ENCODE measurements at regions not wholly inside any gene's neighbourhood (a gene's known extent, or its start where the extent isn't known, plus 50 kb on each side); places are given as distances from the start of the nearest gene placed in this dataset.

DNA sequence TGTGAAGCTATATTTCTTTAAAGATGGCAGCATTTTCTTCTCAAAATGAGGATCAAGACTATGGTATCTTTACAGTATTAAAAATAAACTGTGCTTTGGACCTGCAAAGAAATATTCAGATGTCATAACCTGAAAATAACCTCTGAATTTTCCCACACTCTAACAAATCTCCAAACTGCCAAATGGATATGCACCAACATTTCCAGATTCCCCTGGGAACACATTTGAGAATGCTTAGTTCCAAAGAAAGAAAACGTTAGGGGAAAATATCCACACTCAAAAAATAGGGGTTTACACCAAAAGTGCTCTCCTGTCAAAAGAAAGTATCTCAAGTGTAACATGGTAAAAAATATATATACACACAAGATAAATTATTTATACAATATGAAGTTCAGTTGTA is 69.1 kb upstream of the ARHGAP29 start (continued):
- TF ChIP-seq, protein P1, sequence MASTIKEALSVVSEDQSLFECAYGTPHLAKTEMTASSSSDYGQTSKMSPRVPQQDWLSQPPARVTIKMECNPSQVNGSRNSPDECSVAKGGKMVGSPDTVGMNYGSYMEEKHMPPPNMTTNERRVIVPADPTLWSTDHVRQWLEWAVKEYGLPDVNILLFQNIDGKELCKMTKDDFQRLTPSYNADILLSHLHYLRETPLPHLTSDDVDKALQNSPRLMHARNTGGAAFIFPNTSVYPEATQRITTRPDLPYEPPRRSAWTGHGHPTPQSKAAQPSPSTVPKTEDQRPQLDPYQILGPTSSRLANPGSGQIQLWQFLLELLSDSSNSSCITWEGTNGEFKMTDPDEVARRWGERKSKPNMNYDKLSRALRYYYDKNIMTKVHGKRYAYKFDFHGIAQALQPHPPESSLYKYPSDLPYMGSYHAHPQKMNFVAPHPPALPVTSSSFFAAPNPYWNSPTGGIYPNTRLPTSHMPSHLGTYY (CRISPR knock-in tag; IDR thresholded peaks at IDR 0.05), result no peak

DNA sequence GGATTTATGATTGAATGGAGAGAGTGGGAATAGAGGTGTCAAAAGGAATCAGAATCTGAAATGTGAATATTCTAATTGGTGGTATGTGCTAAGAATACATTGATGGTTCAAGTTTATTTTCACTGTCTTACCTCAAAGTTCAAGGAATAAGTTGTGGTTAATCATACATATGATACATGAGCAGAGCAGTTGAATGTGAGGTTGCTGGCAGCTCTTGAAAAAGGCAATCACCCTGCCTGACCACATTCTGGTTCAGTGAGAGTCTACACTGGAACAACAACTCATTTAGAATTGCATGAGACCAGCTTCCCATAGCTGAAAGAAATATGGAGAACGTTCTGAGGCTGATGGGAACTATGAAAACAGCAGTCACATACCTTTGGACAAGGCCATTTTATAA is 68.3 kb upstream of the ARHGAP29 start:
- no peaks in the 10 kb centered on the region for H3K36me3 Mint-ChIP-seq
- ChIA-PET POLR2A (no interaction called here), CTCF (interaction anchor here (1.0 kb wide), 1 partner anchor 8 kb away, joined by 3 read pairs; no protein-coding TSS in a partner anchor)
- H3K27ac Mint-ChIP-seq, result no peak overlapping the region
- ATAC-seq (no peak), DNase-seq (ENCODE audit: low spot score) (no peak)
- H3K4me1 Mint-ChIP-seq, result 0 out of 2 replicates have a peak, but pooled peaks cover 2% of the 10 kb centered on the region
- H3K27me3 Mint-ChIP-seq (ENCODE audit: low read depth), result no peaks in the 10 kb centered on the region; the same call in none of the 2 replicates
- no peaks in the 10 kb centered on the region for H3K9me3 Mint-ChIP-seq
- TF ChIP-seq, protein P2, sequence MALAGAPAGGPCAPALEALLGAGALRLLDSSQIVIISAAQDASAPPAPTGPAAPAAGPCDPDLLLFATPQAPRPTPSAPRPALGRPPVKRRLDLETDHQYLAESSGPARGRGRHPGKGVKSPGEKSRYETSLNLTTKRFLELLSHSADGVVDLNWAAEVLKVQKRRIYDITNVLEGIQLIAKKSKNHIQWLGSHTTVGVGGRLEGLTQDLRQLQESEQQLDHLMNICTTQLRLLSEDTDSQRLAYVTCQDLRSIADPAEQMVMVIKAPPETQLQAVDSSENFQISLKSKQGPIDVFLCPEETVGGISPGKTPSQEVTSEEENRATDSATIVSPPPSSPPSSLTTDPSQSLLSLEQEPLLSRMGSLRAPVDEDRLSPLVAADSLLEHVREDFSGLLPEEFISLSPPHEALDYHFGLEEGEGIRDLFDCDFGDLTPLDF (CRISPR knock-in tag; IDR thresholded peaks at IDR 0.05), result no peak
- TF ChIP-seq ZNF138 (CRISPR knock-in tag; conservative IDR thresholded peaks at IDR 0.05) (no peak), ZBTB21 (CRISPR knock-in tag; IDR thresholded peaks at IDR 0.05; ENCODE audit: borderline replicate concordance) (no peak), ZNF121 (CRISPR knock-in tag; IDR thresholded peaks at IDR 0.05) (no peak), MYBL2 (CRISPR knock-in tag; IDR thresholded peaks at IDR 0.05) (no peak), ZNF396 (CRISPR knock-in tag; IDR thresholded peaks at IDR 0.05; ENCODE audit: borderline replicate concordance) (no peak), ZNF671 (CRISPR knock-in tag; IDR thresholded peaks at IDR 0.05) (no peak)
- TF ChIP-seq, protein P3, sequence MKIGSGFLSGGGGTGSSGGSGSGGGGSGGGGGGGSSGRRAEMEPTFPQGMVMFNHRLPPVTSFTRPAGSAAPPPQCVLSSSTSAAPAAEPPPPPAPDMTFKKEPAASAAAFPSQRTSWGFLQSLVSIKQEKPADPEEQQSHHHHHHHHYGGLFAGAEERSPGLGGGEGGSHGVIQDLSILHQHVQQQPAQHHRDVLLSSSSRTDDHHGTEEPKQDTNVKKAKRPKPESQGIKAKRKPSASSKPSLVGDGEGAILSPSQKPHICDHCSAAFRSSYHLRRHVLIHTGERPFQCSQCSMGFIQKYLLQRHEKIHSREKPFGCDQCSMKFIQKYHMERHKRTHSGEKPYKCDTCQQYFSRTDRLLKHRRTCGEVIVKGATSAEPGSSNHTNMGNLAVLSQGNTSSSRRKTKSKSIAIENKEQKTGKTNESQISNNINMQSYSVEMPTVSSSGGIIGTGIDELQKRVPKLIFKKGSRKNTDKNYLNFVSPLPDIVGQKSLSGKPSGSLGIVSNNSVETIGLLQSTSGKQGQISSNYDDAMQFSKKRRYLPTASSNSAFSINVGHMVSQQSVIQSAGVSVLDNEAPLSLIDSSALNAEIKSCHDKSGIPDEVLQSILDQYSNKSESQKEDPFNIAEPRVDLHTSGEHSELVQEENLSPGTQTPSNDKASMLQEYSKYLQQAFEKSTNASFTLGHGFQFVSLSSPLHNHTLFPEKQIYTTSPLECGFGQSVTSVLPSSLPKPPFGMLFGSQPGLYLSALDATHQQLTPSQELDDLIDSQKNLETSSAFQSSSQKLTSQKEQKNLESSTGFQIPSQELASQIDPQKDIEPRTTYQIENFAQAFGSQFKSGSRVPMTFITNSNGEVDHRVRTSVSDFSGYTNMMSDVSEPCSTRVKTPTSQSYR (CRISPR knock-in tag; IDR thresholded peaks at IDR 0.05), result no peak
- TF ChIP-seq, protein P4, sequence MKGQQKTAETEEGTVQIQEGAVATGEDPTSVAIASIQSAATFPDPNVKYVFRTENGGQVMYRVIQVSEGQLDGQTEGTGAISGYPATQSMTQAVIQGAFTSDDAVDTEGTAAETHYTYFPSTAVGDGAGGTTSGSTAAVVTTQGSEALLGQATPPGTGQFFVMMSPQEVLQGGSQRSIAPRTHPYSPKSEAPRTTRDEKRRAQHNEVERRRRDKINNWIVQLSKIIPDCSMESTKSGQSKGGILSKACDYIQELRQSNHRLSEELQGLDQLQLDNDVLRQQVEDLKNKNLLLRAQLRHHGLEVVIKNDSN (CRISPR knock-in tag; IDR thresholded peaks at IDR 0.05), result no peak
- TF ChIP-seq, protein P5, sequence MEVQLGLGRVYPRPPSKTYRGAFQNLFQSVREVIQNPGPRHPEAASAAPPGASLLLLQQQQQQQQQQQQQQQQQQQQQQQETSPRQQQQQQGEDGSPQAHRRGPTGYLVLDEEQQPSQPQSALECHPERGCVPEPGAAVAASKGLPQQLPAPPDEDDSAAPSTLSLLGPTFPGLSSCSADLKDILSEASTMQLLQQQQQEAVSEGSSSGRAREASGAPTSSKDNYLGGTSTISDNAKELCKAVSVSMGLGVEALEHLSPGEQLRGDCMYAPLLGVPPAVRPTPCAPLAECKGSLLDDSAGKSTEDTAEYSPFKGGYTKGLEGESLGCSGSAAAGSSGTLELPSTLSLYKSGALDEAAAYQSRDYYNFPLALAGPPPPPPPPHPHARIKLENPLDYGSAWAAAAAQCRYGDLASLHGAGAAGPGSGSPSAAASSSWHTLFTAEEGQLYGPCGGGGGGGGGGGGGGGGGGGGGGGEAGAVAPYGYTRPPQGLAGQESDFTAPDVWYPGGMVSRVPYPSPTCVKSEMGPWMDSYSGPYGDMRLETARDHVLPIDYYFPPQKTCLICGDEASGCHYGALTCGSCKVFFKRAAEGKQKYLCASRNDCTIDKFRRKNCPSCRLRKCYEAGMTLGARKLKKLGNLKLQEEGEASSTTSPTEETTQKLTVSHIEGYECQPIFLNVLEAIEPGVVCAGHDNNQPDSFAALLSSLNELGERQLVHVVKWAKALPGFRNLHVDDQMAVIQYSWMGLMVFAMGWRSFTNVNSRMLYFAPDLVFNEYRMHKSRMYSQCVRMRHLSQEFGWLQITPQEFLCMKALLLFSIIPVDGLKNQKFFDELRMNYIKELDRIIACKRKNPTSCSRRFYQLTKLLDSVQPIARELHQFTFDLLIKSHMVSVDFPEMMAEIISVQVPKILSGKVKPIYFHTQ (CRISPR knock-in tag; IDR thresholded peaks at IDR 0.05), result no peak
- H3K4me3 Mint-ChIP-seq, result no peak overlapping the region

DNA sequence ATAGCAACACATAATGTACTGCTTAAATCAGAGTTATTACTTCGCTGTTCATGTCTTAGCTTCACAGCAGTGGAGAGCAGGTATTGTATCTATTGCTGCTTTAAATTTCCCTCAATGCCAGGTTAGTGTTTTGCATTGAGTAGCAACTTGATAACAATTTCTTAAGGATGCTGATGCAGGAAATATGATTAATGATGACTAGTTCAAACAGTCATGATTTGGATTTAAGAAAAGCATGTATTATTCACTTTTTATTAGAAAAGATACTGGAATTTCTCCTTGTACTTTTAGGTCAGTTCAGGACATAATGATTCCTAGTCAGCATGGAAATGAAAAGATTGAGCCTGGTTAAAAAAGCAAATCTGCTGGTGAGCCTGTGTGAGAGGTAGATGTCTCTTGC is 67.2 kb upstream of the ARHGAP29 start:
- H3K9me3 Mint-ChIP-seq, result no peaks in the 10 kb centered on the region
- ChIA-PET CTCF (no interaction called here), POLR2A (interaction anchor here (0.5 kb wide), 1 partner anchor 215 kb away, joined by 3 read pairs; no protein-coding TSS in a partner anchor)
- no peak overlapping the region for H3K27ac Mint-ChIP-seq
- DNase-seq (ENCODE audit: low spot score) (no peak), ATAC-seq (no peak)
- H3K4me1 Mint-ChIP-seq, result peaks cover 8% of the 10 kb centered on the region
- no peaks in the 10 kb centered on the region; the same call in none of the 2 replicates for H3K27me3 Mint-ChIP-seq (ENCODE audit: low read depth)
- no peaks in the 10 kb centered on the region for H3K36me3 Mint-ChIP-seq
- H3K4me3 Mint-ChIP-seq, result no peak overlapping the region
- TF ChIP-seq, protein P6, sequence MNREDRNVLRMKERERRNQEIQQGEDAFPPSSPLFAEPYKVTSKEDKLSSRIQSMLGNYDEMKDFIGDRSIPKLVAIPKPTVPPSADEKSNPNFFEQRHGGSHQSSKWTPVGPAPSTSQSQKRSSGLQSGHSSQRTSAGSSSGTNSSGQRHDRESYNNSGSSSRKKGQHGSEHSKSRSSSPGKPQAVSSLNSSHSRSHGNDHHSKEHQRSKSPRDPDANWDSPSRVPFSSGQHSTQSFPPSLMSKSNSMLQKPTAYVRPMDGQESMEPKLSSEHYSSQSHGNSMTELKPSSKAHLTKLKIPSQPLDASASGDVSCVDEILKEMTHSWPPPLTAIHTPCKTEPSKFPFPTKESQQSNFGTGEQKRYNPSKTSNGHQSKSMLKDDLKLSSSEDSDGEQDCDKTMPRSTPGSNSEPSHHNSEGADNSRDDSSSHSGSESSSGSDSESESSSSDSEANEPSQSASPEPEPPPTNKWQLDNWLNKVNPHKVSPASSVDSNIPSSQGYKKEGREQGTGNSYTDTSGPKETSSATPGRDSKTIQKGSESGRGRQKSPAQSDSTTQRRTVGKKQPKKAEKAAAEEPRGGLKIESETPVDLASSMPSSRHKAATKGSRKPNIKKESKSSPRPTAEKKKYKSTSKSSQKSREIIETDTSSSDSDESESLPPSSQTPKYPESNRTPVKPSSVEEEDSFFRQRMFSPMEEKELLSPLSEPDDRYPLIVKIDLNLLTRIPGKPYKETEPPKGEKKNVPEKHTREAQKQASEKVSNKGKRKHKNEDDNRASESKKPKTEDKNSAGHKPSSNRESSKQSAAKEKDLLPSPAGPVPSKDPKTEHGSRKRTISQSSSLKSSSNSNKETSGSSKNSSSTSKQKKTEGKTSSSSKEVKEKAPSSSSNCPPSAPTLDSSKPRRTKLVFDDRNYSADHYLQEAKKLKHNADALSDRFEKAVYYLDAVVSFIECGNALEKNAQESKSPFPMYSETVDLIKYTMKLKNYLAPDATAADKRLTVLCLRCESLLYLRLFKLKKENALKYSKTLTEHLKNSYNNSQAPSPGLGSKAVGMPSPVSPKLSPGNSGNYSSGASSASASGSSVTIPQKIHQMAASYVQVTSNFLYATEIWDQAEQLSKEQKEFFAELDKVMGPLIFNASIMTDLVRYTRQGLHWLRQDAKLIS (CRISPR knock-in tag; IDR thresholded peaks at IDR 0.05; ENCODE audit: borderline replicate concordance), result no peak
- TF ChIP-seq, protein P1 (CRISPR knock-in tag; IDR thresholded peaks at IDR 0.05), result no peak
- no peak for TF ChIP-seq ZNF219 (CRISPR knock-in tag; IDR thresholded peaks at IDR 0.05; ENCODE audit: borderline replicate concordance)
- TF ChIP-seq ZNF671 (CRISPR knock-in tag; IDR thresholded peaks at IDR 0.05), result no peak
- no peak for TF ChIP-seq SMAD4 (CRISPR knock-in tag; IDR thresholded peaks at IDR 0.05)
- TF ChIP-seq FOXJ3 (CRISPR knock-in tag; IDR thresholded peaks at IDR 0.05; ENCODE audit: borderline replicate concordance), result no peak
- TF ChIP-seq GABPB1 (CRISPR knock-in tag; IDR thresholded peaks at IDR 0.05), result no peak
- TF ChIP-seq TEAD1 (CRISPR knock-in tag; IDR thresholded peaks at IDR 0.05), result no peak
- TF ChIP-seq FOXP1 (CRISPR knock-in tag; IDR thresholded peaks at IDR 0.05; ENCODE audit: borderline replicate concordance), result no peak
